GM10248 (cell line): ENCODE measurements at regions not wholly inside any gene's neighbourhood (a gene's known extent, or its start where the extent isn't known, plus 50 kb on each side); places are given as distances from the start of the nearest gene placed in this dataset.

Experiments used
- CTCF ChIA-PET: fragments of 300-600 bp; sonication (Branson Sonifier 250); formaldehyde crosslinking; extraction: SDS; loops from one replicate; lab custom pipeline; 2021; ENCODE audit warnings: antibody characterized with exemption; lab: Yijun Ruan, JAX
- POLR2A ChIA-PET: fragments of 350-650 bp; sonication (Branson Sonifier 250); formaldehyde crosslinking; extraction: SDS; loops from one replicate; lab custom pipeline; 2020; ENCODE audit warnings: antibody characterized with exemption; lab: Yijun Ruan, JAX
- DNase-seq: peaks from one replicate; pipeline ENCODE4 v3.0.0; 2012; ENCODE audit errors: extremely low spot score
- TF ChIP-seq, protein P1 (sequence below): IDR thresholded peaks from 2 replicates; pipeline ENCODE4 v1.5.1; 2012; ENCODE audit warnings: mild to moderate bottlenecking, low read depth; ENCODE audit errors: extremely low read depth, missing control alignments, control extremely low read depth

- CTCF ChIA-PET: interaction anchor here (1.1 to 2.4 kb wide), 9 partner anchors 12 to 88 kb away, joined by 3 to 11 read pairs (median 5); no protein-coding TSS in a partner anchor
Observed at GRCh38 chr11:33945481-33946268, 53.8 kb upstream of the LMO2 start.

DNA sequence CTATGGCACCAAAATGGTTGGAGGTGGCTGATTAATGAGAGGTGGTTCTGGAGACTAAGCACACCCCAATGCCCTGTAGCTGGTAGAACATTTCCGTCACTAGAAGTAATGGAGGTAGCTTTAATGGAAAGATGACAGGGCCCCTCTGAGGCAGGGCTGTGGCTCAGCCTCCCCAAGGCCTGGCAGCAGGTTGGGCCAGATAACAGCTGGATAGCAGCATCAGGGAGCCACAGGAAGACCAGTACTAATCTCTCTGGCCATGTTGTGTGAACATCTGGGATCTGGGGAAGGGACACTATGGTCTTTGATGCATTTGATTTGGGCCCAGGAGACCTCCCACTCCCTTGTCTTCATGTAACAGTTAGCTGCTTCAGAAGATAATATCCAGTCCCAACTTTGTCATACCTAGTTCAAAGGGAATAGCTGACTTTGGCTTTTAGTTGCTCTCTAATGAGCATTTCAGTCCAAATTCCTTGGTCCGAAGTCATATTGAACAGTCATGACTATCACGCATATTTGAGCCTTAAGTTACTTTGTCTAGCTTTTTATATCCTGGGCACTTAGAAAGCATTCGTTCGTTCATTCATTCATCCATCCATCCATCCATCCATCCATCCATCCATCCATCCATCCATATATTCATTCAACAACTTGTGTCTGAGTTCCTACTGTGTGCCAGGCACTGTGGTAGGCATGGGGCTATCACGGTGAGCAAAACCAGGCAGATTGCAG lies 53.0 kb upstream of the LMO2 start:
- ChIA-PET POLR2A (no interaction called here), CTCF (interaction anchor here (1.1 to 2.4 kb wide), 9 partner anchors 11 to 87 kb away, joined by 3 to 11 read pairs (median 5); no protein-coding TSS in a partner anchor)
- DNase-seq: no peak
- TF ChIP-seq, protein P1, sequence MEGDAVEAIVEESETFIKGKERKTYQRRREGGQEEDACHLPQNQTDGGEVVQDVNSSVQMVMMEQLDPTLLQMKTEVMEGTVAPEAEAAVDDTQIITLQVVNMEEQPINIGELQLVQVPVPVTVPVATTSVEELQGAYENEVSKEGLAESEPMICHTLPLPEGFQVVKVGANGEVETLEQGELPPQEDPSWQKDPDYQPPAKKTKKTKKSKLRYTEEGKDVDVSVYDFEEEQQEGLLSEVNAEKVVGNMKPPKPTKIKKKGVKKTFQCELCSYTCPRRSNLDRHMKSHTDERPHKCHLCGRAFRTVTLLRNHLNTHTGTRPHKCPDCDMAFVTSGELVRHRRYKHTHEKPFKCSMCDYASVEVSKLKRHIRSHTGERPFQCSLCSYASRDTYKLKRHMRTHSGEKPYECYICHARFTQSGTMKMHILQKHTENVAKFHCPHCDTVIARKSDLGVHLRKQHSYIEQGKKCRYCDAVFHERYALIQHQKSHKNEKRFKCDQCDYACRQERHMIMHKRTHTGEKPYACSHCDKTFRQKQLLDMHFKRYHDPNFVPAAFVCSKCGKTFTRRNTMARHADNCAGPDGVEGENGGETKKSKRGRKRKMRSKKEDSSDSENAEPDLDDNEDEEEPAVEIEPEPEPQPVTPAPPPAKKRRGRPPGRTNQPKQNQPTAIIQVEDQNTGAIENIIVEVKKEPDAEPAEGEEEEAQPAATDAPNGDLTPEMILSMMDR: no peak

More at GRCh38 chr11:33945481-33946268, 53.8 kb upstream of the LMO2 start:
- TF ChIP-seq, protein P1: no peak
- POLR2A ChIA-PET: no interaction called here
- no peak for DNase-seq

DNA sequence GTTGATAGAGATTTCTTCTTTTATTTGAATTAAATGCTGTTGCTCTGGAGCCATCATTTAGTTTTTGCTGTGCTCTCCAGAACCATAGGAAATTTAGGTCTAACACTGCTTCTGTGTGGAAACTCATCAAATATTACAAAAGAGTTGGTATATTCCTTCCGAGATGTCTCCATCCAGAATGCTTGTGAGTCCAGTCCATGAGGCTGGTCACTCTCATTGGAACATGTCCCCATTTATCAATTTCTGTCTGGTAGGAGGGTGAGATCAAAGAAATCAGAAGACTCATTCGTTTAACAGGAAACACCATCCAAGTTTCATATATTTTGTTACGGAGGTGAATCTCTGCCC lies 52.4 kb upstream of the LMO2 start:
- ChIA-PET POLR2A (no interaction called here), CTCF (interaction anchor here (1.1 to 2.4 kb wide), 7 partner anchors 15 to 87 kb away, joined by 3 to 8 read pairs (median 4); no protein-coding TSS in a partner anchor)
- DNase-seq: no peak
- TF ChIP-seq, protein P1: no peak

- DNase-seq: peak; percentile 75
- TF ChIP-seq, protein P1: no peak
- POLR2A ChIA-PET: no interaction called here
- CTCF ChIA-PET: interaction anchor here (0.8 to 1.9 kb wide), 6 partner anchors 19 to 85 kb away, joined by 3 to 8 read pairs (median 6); no protein-coding TSS in a partner anchor
Observed at GRCh38 chr11:33942954-33943353, 51.1 kb upstream of the LMO2 start.

- POLR2A ChIA-PET: no interaction called here
- TF ChIP-seq, protein P1: no peak
- CTCF ChIA-PET: interaction anchor here (1.0 to 1.3 kb wide), 2 partner anchors 8 to 17 kb away, joined by 3 to 4 read pairs; no protein-coding TSS in a partner anchor
- peak; percentile 52 for DNase-seq
Observed at GRCh38 chr11:33941637-33942160, 49.8 kb upstream of the LMO2 start.
